ENCODE measurements at regions not wholly inside any gene's neighbourhood (a gene's known extent, or its start where the extent isn't known, plus 50 kb on each side); places are given as distances from the start of the nearest gene placed in this dataset.

DNA sequence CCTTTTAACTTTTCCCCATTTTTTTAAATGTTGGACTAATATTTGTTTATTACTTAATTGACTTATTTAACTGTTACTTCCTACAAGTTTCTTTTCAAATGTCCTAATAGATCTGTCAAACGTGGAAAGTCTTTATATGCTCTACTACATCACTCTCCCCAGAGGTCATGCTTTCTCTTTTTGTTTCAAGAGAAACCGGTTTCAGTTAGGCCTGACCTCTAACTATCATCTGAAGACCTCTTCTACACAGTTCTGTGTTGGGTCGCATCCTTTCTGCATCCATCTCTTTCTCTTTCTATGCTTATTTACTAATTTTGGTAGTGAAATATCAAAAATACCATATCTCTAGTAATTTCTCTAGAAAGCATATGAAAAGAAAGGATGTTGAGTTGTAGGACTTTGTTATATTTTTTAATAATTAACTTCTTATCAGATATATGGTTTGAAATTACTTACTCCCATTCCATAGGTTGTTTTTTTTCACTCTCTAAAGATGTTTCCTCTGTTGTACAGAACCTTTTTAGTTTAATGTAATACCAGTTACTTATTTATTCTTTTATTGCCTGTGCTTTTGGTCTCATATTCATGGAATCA, 781.2 kb upstream of the ARPP21 start:
- DNase-seq (ENCODE audit: low read depth) = no peak
- no peak overlapping the region for H3K4me3 ChIP-seq (ENCODE audit: low read depth, low read length)
- TF ChIP-seq, protein P1, sequence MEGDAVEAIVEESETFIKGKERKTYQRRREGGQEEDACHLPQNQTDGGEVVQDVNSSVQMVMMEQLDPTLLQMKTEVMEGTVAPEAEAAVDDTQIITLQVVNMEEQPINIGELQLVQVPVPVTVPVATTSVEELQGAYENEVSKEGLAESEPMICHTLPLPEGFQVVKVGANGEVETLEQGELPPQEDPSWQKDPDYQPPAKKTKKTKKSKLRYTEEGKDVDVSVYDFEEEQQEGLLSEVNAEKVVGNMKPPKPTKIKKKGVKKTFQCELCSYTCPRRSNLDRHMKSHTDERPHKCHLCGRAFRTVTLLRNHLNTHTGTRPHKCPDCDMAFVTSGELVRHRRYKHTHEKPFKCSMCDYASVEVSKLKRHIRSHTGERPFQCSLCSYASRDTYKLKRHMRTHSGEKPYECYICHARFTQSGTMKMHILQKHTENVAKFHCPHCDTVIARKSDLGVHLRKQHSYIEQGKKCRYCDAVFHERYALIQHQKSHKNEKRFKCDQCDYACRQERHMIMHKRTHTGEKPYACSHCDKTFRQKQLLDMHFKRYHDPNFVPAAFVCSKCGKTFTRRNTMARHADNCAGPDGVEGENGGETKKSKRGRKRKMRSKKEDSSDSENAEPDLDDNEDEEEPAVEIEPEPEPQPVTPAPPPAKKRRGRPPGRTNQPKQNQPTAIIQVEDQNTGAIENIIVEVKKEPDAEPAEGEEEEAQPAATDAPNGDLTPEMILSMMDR (IDR thresholded peaks at IDR 0.05; ENCODE audit: low read depth, low read length, missing control alignments) = no peak

GRCh38 chr3:34859746-34860145, 779.6 kb upstream of the ARPP21 start:
- TF ChIP-seq, protein P1 (IDR thresholded peaks at IDR 0.05; ENCODE audit: low read depth, low read length, missing control alignments) = no peak
- DNase-seq (ENCODE audit: low read depth) = no peak
- H3K4me3 ChIP-seq (ENCODE audit: low read depth, low read length) = no peak overlapping the region

DNA sequence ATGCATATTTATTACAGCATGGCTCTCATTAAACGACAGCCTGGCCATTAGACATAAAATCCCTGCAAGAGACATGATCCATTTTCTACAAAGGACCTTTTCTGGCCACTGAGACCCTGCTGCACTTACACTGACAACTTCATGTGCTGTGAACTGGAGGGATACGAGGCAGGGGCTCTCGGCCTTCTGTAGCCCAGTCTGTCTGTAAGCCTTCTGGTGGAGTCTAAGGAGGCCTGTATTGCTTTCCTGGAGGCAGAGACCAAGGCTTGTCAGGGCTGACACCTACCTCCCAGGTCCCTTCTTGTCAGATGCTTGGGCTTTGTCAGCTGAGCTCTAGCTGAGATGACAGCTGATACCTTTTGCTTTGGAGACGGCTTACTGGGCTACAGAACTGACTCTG, 776.9 kb upstream of the ARPP21 start:
- TF ChIP-seq, protein P1 (IDR thresholded peaks at IDR 0.05; ENCODE audit: low read depth, low read length, missing control alignments) = no peak
- DNase-seq (ENCODE audit: low read depth) = no peak
- H3K4me3 ChIP-seq (ENCODE audit: low read depth, low read length) = no peak overlapping the region

DNA sequence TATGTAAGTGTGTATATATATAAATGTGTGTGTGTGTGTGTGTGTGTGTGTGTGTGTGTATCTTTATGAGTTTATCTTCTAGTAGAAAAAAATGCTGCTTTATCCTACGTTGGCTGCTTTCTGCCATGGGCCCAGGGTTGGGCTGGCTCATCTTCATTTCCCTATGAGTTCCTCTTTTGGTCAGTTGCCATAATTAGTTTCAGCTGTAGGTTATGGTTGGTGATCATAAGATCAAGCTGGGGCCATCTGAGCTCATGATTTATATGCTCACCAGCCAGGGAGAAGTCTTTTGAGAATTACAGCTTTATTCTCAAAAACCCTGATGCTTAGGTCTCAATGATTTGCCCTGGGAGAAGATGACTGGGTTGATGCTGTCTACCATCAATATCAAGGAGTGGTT, 775.8 kb upstream of the ARPP21 start:
- no peak for DNase-seq (ENCODE audit: low read depth)
- no peak overlapping the region for H3K4me3 ChIP-seq (ENCODE audit: low read depth, low read length)
- TF ChIP-seq, protein P1 (IDR thresholded peaks at IDR 0.05; ENCODE audit: low read depth, low read length, missing control alignments) = no peak

DNA sequence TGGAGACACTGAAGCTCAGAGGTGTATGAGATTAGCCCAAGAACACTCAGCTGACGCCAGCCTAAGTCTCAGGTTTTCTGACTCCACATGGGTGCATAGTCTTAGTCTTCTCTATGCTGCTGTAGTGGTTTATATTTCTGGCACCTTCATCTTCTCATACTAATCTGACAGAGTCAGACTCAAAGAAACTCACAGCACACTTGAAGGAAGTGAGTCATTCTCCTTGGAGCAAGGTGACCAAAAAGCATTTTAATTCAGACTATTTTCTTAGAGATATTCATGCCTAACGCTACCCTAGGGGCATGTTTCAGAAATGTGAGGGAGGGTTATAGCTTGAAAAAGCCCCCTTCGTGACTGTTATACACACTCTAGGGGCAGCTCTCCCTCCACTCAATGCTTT, 775.3 kb upstream of the ARPP21 start:
- TF ChIP-seq, protein P1 (IDR thresholded peaks at IDR 0.05; ENCODE audit: low read depth, low read length, missing control alignments) = no peak
- H3K4me3 ChIP-seq (ENCODE audit: low read depth, low read length) = no peak overlapping the region
- DNase-seq (ENCODE audit: low read depth) = no peak

DNA sequence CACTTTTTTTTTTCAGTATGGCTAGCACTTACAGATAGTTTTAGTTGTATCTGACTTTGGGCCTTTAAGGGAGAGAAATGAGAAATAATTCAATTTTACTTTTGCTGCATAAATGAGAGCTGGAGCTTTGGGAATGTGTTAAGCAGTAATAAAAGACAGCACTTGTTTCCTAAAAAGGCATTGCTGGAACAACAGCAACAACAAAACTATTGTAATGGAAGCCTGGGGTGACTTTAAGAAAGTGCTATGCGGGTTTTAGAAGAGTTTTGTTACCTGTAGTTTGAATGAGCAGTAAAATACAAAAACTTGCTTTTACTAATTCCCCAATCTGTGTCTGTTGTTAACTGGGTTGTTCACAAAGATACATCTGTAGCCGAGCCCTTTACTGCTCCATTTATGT, 774.0 kb upstream of the ARPP21 start:
- H3K4me3 ChIP-seq (ENCODE audit: low read depth, low read length) = no peak overlapping the region
- DNase-seq (ENCODE audit: low read depth) = no peak
- TF ChIP-seq, protein P1 (IDR thresholded peaks at IDR 0.05; ENCODE audit: low read depth, low read length, missing control alignments) = no peak

- no peak overlapping the region for H3K4me3 ChIP-seq (ENCODE audit: low read depth, low read length)
- DNase-seq (ENCODE audit: low read depth) = no peak
- TF ChIP-seq, protein P1 (IDR thresholded peaks at IDR 0.05; ENCODE audit: low read depth, low read length, missing control alignments) = no peak
Measured at GRCh38 chr3:34868935-34869334, 770.4 kb upstream of the ARPP21 start.

Measured in GM12864 (cell line).